ENCODE measurements at regions not wholly inside any gene's neighbourhood (a gene's known extent, or its start where the extent isn't known, plus 50 kb on each side); places are given as distances from the start of the nearest gene placed in this dataset.

DNA sequence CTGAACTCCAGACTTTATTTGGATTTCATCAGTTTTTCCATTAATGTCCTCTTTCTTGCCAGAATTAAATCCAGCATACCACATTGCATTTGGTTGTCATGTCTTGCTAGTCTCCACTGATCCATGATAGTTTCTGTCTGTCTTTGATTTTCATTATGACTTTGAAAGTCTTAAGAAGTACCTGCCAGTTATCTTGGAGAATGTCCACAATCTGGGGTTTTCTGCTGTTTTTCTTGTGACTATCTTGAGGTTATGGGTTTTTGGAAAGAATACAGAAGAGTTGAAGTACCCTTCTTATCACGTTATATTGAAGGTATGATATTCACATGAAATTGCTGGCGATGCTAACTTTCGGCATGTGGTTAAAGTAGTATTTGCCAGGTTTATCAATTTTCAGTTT, 282.3 kb upstream of the PRICKLE1 start (continued):
- TF ChIP-seq TEAD4 (CRISPR knock-in tag; IDR thresholded peaks at IDR 0.05) (no peak), KAT7 (CRISPR knock-in tag; IDR thresholded peaks at IDR 0.05; ENCODE audit: borderline replicate concordance) (no peak), FOXK1 (CRISPR knock-in tag; IDR thresholded peaks at IDR 0.05) (no peak)

GRCh38 chr12:42868291-42868690, 278.7 kb upstream of the PRICKLE1 start:
- TF ChIP-seq ZBTB21 (CRISPR knock-in tag; IDR thresholded peaks at IDR 0.05; ENCODE audit: borderline replicate concordance), result no peak
- TF ChIP-seq ZNF138 (CRISPR knock-in tag; conservative IDR thresholded peaks at IDR 0.05), result no peak
- no peak for TF ChIP-seq FOXK1 (CRISPR knock-in tag; IDR thresholded peaks at IDR 0.05)
- no peak for TF ChIP-seq CBFB (CRISPR knock-in tag; IDR thresholded peaks at IDR 0.05; ENCODE audit: low read depth)
- no peak for TF ChIP-seq STAT6 (CRISPR knock-in tag; conservative IDR thresholded peaks at IDR 0.05; ENCODE audit: low read depth)
- no peak for TF ChIP-seq GRHL2 (CRISPR knock-in tag; IDR thresholded peaks at IDR 0.05; ENCODE audit: insufficient replicate concordance, severe bottlenecking)
- TF ChIP-seq, protein P1, sequence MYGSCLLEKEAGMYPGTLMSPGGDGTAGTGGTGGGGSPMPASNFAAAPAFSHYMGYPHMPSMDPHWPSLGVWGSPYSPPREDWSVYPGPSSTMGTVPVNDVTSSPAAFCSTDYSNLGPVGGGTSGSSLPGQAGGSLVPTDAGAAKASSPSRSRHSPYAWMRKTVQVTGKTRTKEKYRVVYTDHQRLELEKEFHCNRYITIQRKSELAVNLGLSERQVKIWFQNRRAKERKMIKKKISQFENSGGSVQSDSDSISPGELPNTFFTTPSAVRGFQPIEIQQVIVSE (CRISPR knock-in tag; IDR thresholded peaks at IDR 0.05; ENCODE audit: borderline replicate concordance), result no peak
- TF ChIP-seq CREM (CRISPR knock-in tag; IDR thresholded peaks at IDR 0.05), result no peak
- no peak for TF ChIP-seq NFATC4 (CRISPR knock-in tag; IDR thresholded peaks at IDR 0.05)
- no peak for TF ChIP-seq IRF2 (CRISPR knock-in tag; IDR thresholded peaks at IDR 0.05; ENCODE audit: borderline replicate concordance, low read depth)
- TF ChIP-seq, protein P2, sequence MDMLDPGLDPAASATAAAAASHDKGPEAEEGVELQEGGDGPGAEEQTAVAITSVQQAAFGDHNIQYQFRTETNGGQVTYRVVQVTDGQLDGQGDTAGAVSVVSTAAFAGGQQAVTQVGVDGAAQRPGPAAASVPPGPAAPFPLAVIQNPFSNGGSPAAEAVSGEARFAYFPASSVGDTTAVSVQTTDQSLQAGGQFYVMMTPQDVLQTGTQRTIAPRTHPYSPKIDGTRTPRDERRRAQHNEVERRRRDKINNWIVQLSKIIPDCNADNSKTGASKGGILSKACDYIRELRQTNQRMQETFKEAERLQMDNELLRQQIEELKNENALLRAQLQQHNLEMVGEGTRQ (CRISPR knock-in tag; IDR thresholded peaks at IDR 0.05), result no peak
- no peak for TF ChIP-seq EMX1 (CRISPR knock-in tag; IDR thresholded peaks at IDR 0.05)
- POLR2A ChIA-PET, result no interaction called here
- no peaks in the 10 kb centered on the region for H3K4me1 Mint-ChIP-seq
- CTCF ChIA-PET, result no interaction called here
- DNase-seq (ENCODE audit: low spot score) (no peak), ATAC-seq (no peak)
- H3K9me3 Mint-ChIP-seq, result no peaks in the 10 kb centered on the region
- no peak overlapping the region for H3K27ac Mint-ChIP-seq
- no peaks in the 10 kb centered on the region for H3K27me3 Mint-ChIP-seq (ENCODE audit: low read depth)
- no peaks in the 10 kb centered on the region for H3K36me3 Mint-ChIP-seq
- H3K4me3 Mint-ChIP-seq, result no peak overlapping the region

DNA sequence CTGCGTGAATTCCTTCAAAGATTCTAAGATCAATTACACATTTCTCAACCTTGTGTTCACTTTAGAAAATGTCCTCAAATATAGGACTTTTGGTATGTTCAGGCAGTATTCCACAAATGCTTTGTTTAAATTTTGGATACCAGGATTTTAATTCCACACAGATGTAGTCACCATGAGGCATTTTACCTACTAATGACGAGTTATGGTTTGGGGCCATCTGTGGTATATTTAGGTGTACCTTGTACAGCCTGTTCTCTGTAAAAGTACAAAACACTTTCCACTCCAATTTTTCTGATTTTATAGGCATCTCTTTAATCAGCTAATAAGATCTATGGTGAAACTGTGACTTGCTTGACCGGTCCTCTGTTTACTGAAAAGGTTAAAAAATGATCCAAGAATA, 275.7 kb upstream of the PRICKLE1 start:
- Mint-ChIP-seq H3K36me3 (no peaks in the 10 kb centered on the region), H3K9me3 (no peaks in the 10 kb centered on the region), H3K4me3 (no peak overlapping the region), H3K27me3 (ENCODE audit: low read depth) (no peaks in the 10 kb centered on the region), H3K27ac (no peak overlapping the region), H3K4me1 (no peaks in the 10 kb centered on the region)
- ATAC-seq (no peak), DNase-seq (ENCODE audit: low spot score) (no peak)
- ChIA-PET CTCF (no interaction called here), POLR2A (no interaction called here)
- no peak for TF ChIP-seq ZNF425 (CRISPR knock-in tag; conservative IDR thresholded peaks at IDR 0.05)

- Mint-ChIP-seq H3K27me3 (ENCODE audit: low read depth) (no peaks in the 10 kb centered on the region), H3K4me3 (no peak overlapping the region), H3K27ac (no peak overlapping the region), H3K36me3 (no peaks in the 10 kb centered on the region), H3K4me1 (no peaks in the 10 kb centered on the region), H3K9me3 (no peaks in the 10 kb centered on the region)
- CTCF ChIA-PET, result no interaction called here
- DNase-seq (ENCODE audit: low spot score) (no peak), ATAC-seq (no peak)
- POLR2A ChIA-PET, result no interaction called here
- TF ChIP-seq, protein P3, sequence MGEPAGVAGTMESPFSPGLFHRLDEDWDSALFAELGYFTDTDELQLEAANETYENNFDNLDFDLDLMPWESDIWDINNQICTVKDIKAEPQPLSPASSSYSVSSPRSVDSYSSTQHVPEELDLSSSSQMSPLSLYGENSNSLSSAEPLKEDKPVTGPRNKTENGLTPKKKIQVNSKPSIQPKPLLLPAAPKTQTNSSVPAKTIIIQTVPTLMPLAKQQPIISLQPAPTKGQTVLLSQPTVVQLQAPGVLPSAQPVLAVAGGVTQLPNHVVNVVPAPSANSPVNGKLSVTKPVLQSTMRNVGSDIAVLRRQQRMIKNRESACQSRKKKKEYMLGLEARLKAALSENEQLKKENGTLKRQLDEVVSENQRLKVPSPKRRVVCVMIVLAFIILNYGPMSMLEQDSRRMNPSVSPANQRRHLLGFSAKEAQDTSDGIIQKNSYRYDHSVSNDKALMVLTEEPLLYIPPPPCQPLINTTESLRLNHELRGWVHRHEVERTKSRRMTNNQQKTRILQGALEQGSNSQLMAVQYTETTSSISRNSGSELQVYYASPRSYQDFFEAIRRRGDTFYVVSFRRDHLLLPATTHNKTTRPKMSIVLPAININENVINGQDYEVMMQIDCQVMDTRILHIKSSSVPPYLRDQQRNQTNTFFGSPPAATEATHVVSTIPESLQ (CRISPR knock-in tag; IDR thresholded peaks at IDR 0.05), result no peak
- no peak for TF ChIP-seq SOX15 (CRISPR knock-in tag; IDR thresholded peaks at IDR 0.05)
- TF ChIP-seq GTF2I (CRISPR knock-in tag; conservative IDR thresholded peaks at IDR 0.05), result no peak
- TF ChIP-seq ZNF396 (CRISPR knock-in tag; IDR thresholded peaks at IDR 0.05; ENCODE audit: borderline replicate concordance), result no peak
- TF ChIP-seq TEAD4 (CRISPR knock-in tag; IDR thresholded peaks at IDR 0.05), result no peak
- no peak for TF ChIP-seq ZBTB43 (CRISPR knock-in tag; IDR thresholded peaks at IDR 0.05)
- no peak for TF ChIP-seq EMX1 (CRISPR knock-in tag; IDR thresholded peaks at IDR 0.05)
- no peak for TF ChIP-seq USF1 (CRISPR knock-in tag; IDR thresholded peaks at IDR 0.05)
Observed at GRCh38 chr12:42862055-42862454, 272.5 kb upstream of the PRICKLE1 start.

Measured in WTC11 (cell line).